Adipocyte (in vitro differentiated cells): ENCODE measurements at regions not wholly inside any gene's neighbourhood (a gene's known extent, or its start where the extent isn't known, plus 50 kb on each side); places are given as distances from the start of the nearest gene placed in this dataset.
A peak's percentile ranks its signal among the peaks of the same experiment; 100 is the strongest.
"Not testable (repeated sequence)": the region's sequence is repeated elsewhere in the genome, so short reads cannot be mapped to it uniquely, and the experiment has no call there.

Experiments used
- DNase-seq: peaks from one replicate; pipeline ENCODE4 v3.0.0-alpha.2; 2015; ENCODE audit warnings: low read depth
- H3K27me3 ChIP-seq: replicated peaks from 2 replicates; pipeline ENCODE4 v1.7.0; 2013; ENCODE audit warnings: mild to moderate bottlenecking, low read length, moderate library complexity; ENCODE audit not compliant: control insufficient read depth, insufficient read depth
- H3K36me3 ChIP-seq: 2 replicates; pipeline ENCODE4 v1.7.0; 2013; ENCODE audit warnings: low read length, mild to moderate bottlenecking, moderate library complexity; ENCODE audit not compliant: control insufficient read depth, insufficient read depth, severe bottlenecking
- H3K4me1 ChIP-seq: 2 replicates; pipeline ENCODE4 v1.7.0; 2013; ENCODE audit warnings: mild to moderate bottlenecking, low read length, moderate library complexity; ENCODE audit not compliant: control insufficient read depth, insufficient read depth
- H3K4me3 ChIP-seq: 2 replicates; pipeline ENCODE4 v1.7.0; 2013; ENCODE audit warnings: mild to moderate bottlenecking, low read length, moderate library complexity
- H3K9ac ChIP-seq: 2 replicates; pipeline ENCODE4 v1.7.0; 2013; ENCODE audit warnings: mild to moderate bottlenecking, low read length, moderate library complexity
- H3K9me3 ChIP-seq: 2 replicates; pipeline ENCODE4 v1.7.0; 2013; ENCODE audit warnings: mild to moderate bottlenecking, low read length, moderate library complexity; ENCODE audit not compliant: control insufficient read depth

DNA sequence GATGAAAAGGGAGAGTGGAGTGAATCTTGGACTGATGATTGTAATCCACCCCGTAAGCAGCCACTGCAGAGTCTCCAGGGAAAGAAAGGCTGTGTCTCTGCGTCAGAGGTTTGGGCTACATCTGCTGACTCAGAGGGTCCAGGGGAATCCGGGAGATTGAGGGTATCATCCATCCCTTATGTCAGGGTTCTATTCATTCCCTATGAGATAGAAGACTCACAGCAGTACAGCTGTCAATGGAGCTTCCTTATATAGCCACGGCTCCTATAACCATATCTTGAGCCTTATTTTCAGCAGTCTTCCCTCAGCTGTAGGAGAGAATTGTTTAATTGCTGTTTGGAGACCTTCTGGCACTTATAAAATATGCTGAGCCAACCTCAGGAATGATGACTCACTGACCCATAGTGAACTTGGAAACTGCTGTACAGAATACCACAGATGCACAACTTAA is 558.2 kb upstream of the PFKP start:
- peak; percentile 3 for DNase-seq
- Histone ChIP-seq H3K9ac (no peak overlapping the region), H3K27me3 (peaks cover 12% of the 10 kb centered on the region), H3K4me1 (peaks cover 14% of the 10 kb centered on the region), H3K9me3 (no peaks in the 10 kb centered on the region), H3K4me3 (peak overlapping the region; percentile 59), H3K36me3 (no peaks in the 10 kb centered on the region)

GRCh38 chr10:2501366-2501940 is 565.9 kb upstream of the PFKP start:
- H3K27me3 ChIP-seq: peaks cover 22% of the 10 kb centered on the region
- H3K36me3 ChIP-seq, H3K9ac ChIP-seq, DNase-seq, H3K4me1 ChIP-seq, H3K9me3 ChIP-seq, H3K4me3 ChIP-seq: not testable (repeated sequence)

GRCh38 chr10:2494399-2494798 is 572.9 kb upstream of the PFKP start:
- Histone ChIP-seq H3K4me1 (no peaks in the 10 kb centered on the region), H3K9me3 (no peaks in the 10 kb centered on the region), H3K36me3 (no peaks in the 10 kb centered on the region), H3K4me3 (no peak overlapping the region), H3K27me3 (peaks cover 4% of the 10 kb centered on the region), H3K9ac (no peak overlapping the region)
- no peak for DNase-seq

- Histone ChIP-seq H3K36me3 (no peaks in the 10 kb centered on the region), H3K27me3 (no peaks in the 10 kb centered on the region), H3K4me3 (no peak overlapping the region), H3K9me3 (no peaks in the 10 kb centered on the region), H3K4me1 (no peaks in the 10 kb centered on the region), H3K9ac (no peak overlapping the region)
- DNase-seq: no peak
These were observed 578.8 kb upstream of the PFKP start for GRCh38 chr10:2488446-2489005.

DNA sequence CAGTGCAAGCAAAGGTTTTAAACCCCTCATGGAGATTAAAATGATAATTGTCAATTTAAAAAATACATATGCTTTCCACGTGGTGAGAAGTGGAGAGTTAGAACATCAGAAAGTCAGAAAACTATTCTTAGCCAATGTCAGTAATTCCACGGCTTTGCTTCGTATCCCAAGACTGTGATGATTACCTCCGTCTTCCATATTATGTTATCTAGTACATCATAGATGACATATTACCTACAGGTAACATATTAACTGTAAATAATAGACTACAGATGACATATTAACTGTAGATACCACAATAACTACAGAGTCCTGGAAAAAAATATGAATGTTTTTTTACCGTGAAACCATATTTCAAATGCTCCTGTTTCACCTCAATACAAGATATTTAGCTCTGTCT is 579.4 kb upstream of the PFKP start:
- Histone ChIP-seq H3K4me1 (no peaks in the 10 kb centered on the region), H3K9ac (no peak overlapping the region), H3K36me3 (no peaks in the 10 kb centered on the region), H3K9me3 (no peaks in the 10 kb centered on the region), H3K4me3 (no peak overlapping the region), H3K27me3 (no peaks in the 10 kb centered on the region)
- DNase-seq: no peak

GRCh38 chr10:2478656-2479055 is 588.7 kb upstream of the PFKP start:
- DNase-seq: no peak
- no peaks in the 10 kb centered on the region for H3K36me3 ChIP-seq
- no peak overlapping the region for H3K4me3 ChIP-seq
- no peaks in the 10 kb centered on the region for H3K4me1 ChIP-seq
- H3K9me3 ChIP-seq: no peaks in the 10 kb centered on the region
- no peak overlapping the region for H3K9ac ChIP-seq
- H3K27me3 ChIP-seq: no peaks in the 10 kb centered on the region

DNA sequence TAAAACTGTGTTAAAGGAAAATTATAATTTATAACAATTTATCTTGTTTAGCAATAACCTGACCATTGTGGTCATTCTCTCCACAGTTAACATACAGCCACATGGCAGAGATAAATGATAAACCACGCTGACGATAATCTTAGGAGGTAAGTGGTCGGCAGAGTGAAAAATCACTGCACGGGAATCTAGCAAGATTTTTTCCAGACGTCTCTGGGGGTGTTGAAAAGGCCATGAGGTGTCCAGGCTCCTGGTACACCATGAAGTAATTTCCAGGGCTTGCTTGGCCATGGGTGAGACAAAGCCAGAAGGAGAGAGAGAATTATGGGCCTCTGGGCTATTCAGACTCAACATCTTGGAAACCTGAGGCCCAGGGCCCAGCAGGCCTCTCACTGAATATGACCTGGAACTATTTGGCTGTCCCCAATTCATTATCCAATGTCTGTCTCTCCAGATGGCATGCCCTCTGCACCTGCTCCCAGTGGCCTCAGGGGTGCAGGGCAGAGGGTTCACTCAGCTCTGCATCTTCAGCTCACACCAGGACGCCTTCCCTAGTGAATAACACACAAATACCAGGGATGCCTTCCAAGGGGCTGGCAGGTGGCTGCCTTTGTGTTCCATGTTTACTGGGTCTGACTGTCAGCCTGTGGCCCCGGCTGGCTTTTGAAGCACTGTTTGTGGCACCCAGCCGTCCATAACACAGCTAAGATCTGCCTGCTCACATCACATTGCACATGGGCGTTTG is 590.4 kb upstream of the PFKP start:
- H3K9me3 ChIP-seq: peaks cover 10% of the 10 kb centered on the region
- H3K4me3 ChIP-seq: no peak overlapping the region
- H3K9ac ChIP-seq: no peak overlapping the region
- DNase-seq: no peak
- no peaks in the 10 kb centered on the region for H3K27me3 ChIP-seq
- H3K4me1 ChIP-seq: no peaks in the 10 kb centered on the region
- H3K36me3 ChIP-seq: no peaks in the 10 kb centered on the region

- no peaks in the 10 kb centered on the region for H3K36me3 ChIP-seq
- no peaks in the 10 kb centered on the region for H3K27me3 ChIP-seq
- peaks cover 10% of the 10 kb centered on the region for H3K9me3 ChIP-seq
- H3K9ac ChIP-seq: no peak overlapping the region
- H3K4me3 ChIP-seq: no peak overlapping the region
- no peaks in the 10 kb centered on the region for H3K4me1 ChIP-seq
- no peak for DNase-seq
These were observed 591.0 kb upstream of the PFKP start for GRCh38 chr10:2476218-2476811.

DNA sequence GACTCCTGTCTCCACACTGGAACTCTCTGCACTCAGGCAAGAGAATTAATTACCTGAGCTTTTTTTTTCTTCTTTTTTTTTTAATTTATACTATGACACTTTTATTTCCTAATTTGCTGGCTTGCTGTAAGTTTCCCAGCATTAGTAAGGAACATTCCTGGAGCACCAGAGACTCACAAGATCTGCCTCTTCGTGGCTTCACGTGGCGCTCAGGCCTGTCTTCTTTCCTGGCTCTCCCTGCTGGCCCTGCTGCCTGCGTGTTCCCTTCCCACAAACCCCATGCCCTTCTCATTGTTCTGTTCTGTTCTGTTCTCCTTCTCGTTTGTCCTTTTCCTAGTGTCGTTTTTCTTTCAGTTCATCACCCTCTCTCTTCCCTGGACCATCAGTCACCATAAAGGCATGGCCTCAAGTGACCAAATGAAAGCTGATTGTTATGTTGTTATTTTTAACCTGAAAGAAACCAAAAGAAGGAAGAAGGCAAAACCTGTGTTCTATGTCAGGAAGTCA is 591.6 kb upstream of the PFKP start:
- peaks cover 10% of the 10 kb centered on the region for H3K9me3 ChIP-seq
- no peaks in the 10 kb centered on the region for H3K4me1 ChIP-seq
- no peak for DNase-seq
- no peak overlapping the region for H3K9ac ChIP-seq
- H3K4me3 ChIP-seq: no peak overlapping the region
- no peaks in the 10 kb centered on the region for H3K27me3 ChIP-seq
- no peaks in the 10 kb centered on the region for H3K36me3 ChIP-seq

- no peak overlapping the region for H3K4me3 ChIP-seq
- peaks cover 10% of the 10 kb centered on the region for H3K9me3 ChIP-seq
- H3K27me3 ChIP-seq: no peaks in the 10 kb centered on the region
- H3K4me1 ChIP-seq: no peaks in the 10 kb centered on the region
- H3K9ac ChIP-seq: no peak overlapping the region
- H3K36me3 ChIP-seq: no peaks in the 10 kb centered on the region
- DNase-seq: no peak
These were observed 595.5 kb upstream of the PFKP start for GRCh38 chr10:2471811-2472210.

GRCh38 chr10:2469802-2470201 is 597.5 kb upstream of the PFKP start:
- Histone ChIP-seq H3K9ac (no peak overlapping the region), H3K9me3 (peaks cover 16% of the 10 kb centered on the region), H3K4me3 (no peak overlapping the region), H3K27me3 (no peaks in the 10 kb centered on the region), H3K4me1 (no peaks in the 10 kb centered on the region), H3K36me3 (no peaks in the 10 kb centered on the region)
- no peak for DNase-seq
